ENCODE measurements at regions not wholly inside any gene's neighbourhood (a gene's known extent, or its start where the extent isn't known, plus 50 kb on each side); places are given as distances from the start of the nearest gene placed in this dataset.

DNA sequence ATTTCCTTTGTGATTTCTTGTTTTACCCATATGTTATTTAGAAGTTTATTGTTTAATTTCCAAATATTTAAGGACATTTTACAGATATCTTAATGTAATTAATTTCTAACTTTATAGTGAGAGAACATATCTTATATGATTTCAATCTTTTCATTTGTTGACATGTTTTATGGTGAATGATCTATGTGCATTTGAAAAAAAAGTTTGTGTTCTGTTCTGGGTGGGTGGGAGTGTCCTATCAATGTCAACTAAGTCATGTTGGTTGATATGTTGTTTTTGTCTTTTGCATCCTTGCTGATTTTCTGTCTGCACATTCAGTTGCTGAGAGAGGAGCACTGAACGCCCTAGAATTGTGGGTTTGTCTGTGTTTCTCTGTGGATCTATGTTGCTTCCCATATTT is 50.3 kb upstream of the CBFA2T3 start:
- TF ChIP-seq, protein P1, sequence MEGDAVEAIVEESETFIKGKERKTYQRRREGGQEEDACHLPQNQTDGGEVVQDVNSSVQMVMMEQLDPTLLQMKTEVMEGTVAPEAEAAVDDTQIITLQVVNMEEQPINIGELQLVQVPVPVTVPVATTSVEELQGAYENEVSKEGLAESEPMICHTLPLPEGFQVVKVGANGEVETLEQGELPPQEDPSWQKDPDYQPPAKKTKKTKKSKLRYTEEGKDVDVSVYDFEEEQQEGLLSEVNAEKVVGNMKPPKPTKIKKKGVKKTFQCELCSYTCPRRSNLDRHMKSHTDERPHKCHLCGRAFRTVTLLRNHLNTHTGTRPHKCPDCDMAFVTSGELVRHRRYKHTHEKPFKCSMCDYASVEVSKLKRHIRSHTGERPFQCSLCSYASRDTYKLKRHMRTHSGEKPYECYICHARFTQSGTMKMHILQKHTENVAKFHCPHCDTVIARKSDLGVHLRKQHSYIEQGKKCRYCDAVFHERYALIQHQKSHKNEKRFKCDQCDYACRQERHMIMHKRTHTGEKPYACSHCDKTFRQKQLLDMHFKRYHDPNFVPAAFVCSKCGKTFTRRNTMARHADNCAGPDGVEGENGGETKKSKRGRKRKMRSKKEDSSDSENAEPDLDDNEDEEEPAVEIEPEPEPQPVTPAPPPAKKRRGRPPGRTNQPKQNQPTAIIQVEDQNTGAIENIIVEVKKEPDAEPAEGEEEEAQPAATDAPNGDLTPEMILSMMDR (IDR thresholded peaks at IDR 0.05), result no peak
- no peak for TF ChIP-seq POLR2A (IDR thresholded peaks at IDR 0.05)
